ENCODE measurements at regions not wholly inside any gene's neighbourhood (a gene's known extent, or its start where the extent isn't known, plus 50 kb on each side); places are given as distances from the start of the nearest gene placed in this dataset.

DNA sequence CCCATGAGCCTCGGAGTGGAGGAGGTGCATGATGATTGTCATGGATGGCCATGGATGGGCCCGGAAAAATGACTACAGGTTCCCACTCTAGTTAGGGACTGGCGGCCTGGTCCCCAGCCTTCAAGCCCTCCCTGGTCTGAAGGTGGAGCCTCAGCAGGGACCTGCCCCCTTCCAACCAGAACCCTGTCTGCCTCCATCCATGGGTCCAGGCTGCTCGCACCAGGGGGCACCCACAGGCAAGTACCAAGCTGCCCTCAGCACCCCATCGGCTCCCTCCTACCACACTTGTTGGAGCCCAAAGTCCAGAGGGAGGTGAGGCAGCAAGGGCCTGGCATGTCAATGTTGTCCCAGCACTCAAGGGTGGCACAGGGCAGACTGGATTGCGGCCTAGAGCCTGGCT, 2468.6 kb downstream of the PCDH7 start:
- no peak overlapping the region for H2BK20ac ChIP-seq (ENCODE audit: low read depth, low read length, poor library complexity, severe bottlenecking)
- DNase-seq: no peak
- no peak overlapping the region for H3K4me2 ChIP-seq (ENCODE audit: insufficient read depth, insufficient read length, low read length)
- no peaks in the 10 kb centered on the region for H3K79me2 ChIP-seq (ENCODE audit: insufficient read depth, low read length)
- Mint-ChIP-seq H3K27ac (no peak overlapping the region), H3K4me3 (no peak overlapping the region), H3K36me3 (ENCODE audit: insufficient read depth in 1 of 3, low read depth in 3 of 3) (peaks cover 0 to 10% (median 0%) of the 10 kb centered on the region in 3 experiments; a peak in 4 of 7 replicates), H3K27me3 (ENCODE audit: low read depth) (no peaks in the 10 kb centered on the region), H3K9me3 (peaks cover 2 to 9% of the 10 kb centered on the region in 2 experiments; a peak in 2 of 5 replicates), H3K4me1 (peaks cover 0 to 3% of the 10 kb centered on the region in 2 experiments; a peak in 1 of 4 replicates)
- H2BK5ac ChIP-seq (ENCODE audit: insufficient read length, low read length): no peak overlapping the region
- H3T11ph ChIP-seq (ENCODE audit: low read length): no peak overlapping the region
- no peak overlapping the region for H4K5ac ChIP-seq (ENCODE audit: insufficient read length, low read depth, low read length)
- TF ChIP-seq, protein P1, sequence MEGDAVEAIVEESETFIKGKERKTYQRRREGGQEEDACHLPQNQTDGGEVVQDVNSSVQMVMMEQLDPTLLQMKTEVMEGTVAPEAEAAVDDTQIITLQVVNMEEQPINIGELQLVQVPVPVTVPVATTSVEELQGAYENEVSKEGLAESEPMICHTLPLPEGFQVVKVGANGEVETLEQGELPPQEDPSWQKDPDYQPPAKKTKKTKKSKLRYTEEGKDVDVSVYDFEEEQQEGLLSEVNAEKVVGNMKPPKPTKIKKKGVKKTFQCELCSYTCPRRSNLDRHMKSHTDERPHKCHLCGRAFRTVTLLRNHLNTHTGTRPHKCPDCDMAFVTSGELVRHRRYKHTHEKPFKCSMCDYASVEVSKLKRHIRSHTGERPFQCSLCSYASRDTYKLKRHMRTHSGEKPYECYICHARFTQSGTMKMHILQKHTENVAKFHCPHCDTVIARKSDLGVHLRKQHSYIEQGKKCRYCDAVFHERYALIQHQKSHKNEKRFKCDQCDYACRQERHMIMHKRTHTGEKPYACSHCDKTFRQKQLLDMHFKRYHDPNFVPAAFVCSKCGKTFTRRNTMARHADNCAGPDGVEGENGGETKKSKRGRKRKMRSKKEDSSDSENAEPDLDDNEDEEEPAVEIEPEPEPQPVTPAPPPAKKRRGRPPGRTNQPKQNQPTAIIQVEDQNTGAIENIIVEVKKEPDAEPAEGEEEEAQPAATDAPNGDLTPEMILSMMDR (conservative IDR thresholded peaks at IDR 0.05): no peak
- H3K23ac ChIP-seq (ENCODE audit: insufficient read length, low read depth, low read length): no peak overlapping the region
- H2AK5ac ChIP-seq (ENCODE audit: insufficient read length, low read length): no peak overlapping the region
- H2BK120ac ChIP-seq (ENCODE audit: low read depth, low read length, poor library complexity, severe bottlenecking): no peak overlapping the region
- no peak overlapping the region for H2BK15ac ChIP-seq (ENCODE audit: low read depth, low read length)
- no peak overlapping the region for H2BK12ac ChIP-seq (ENCODE audit: insufficient read length, low read depth, low read length)
- no peak overlapping the region for H2AFZ ChIP-seq (ENCODE audit: low read length)
- no peaks in the 10 kb centered on the region for H3K23me2 ChIP-seq (ENCODE audit: insufficient read length, low read depth, low read length, poor library complexity, severe bottlenecking)
- no peak overlapping the region for H3K56ac ChIP-seq (ENCODE audit: insufficient read length, low read depth, low read length)
- H3K14ac ChIP-seq (ENCODE audit: insufficient read depth, low read length): no peak overlapping the region
- no peaks in the 10 kb centered on the region for H3K4me1 ChIP-seq (ENCODE audit: insufficient read depth, low read length)
- H3K27me3 ChIP-seq (ENCODE audit: insufficient read depth, low read length): no peaks in the 10 kb centered on the region
- H4K91ac ChIP-seq (ENCODE audit: insufficient read length, low read depth, low read length): no peak overlapping the region
- H3K9ac ChIP-seq (ENCODE audit: extremely low read depth, insufficient read length, low read length): no peak overlapping the region
- no peak overlapping the region for H3K4ac ChIP-seq (ENCODE audit: low read depth, low read length)
- H3K27ac ChIP-seq (ENCODE audit: insufficient read length, low read depth, low read length): no peak overlapping the region
- no peaks in the 10 kb centered on the region for H3K9me3 ChIP-seq (ENCODE audit: control insufficient read depth, low read depth, low read length)
- H3K18ac ChIP-seq (ENCODE audit: insufficient read length, low read depth, low read length): no peak overlapping the region
- H3K79me1 ChIP-seq (ENCODE audit: insufficient read depth, low read depth, low read length, poor library complexity, severe bottlenecking): no peaks in the 10 kb centered on the region
- no CpG with 5 or more reads among the region's 6 CpGs for WGBS (ENCODE audit: extremely low coverage, insufficient read length, low lambda C conversion rate)
- no peaks in the 10 kb centered on the region for H4K20me1 ChIP-seq (ENCODE audit: control insufficient read depth, insufficient read depth, insufficient read length)
- no peak overlapping the region for H4K8ac ChIP-seq (replicated peaks; ENCODE audit: insufficient read length, low read depth, low read length)

All from H9 (cell line).